OCI-LY1 (cell line): ENCODE measurements at regions not wholly inside any gene's neighbourhood (a gene's known extent, or its start where the extent isn't known, plus 50 kb on each side); places are given as distances from the start of the nearest gene placed in this dataset.

Experiments used
- H2AFZ ChIP-seq: fragments of 200-600 bp; sonication (generic), shearing (Covaris generic); 2 replicates; pipeline ENCODE4 v1.6.0; 2014; ENCODE audit warnings: antibody characterized with exemption, mild to moderate bottlenecking, low read length
- H3F3A ChIP-seq: fragments of 200-600 bp; sonication (generic), shearing (Covaris generic); 2 replicates; pipeline ENCODE4 v1.6.0; 2014; ENCODE audit warnings: mild to moderate bottlenecking, antibody characterized with exemption, low read length, moderate library complexity; ENCODE audit not compliant: insufficient read depth
- H3K27ac ChIP-seq: fragments of 200-600 bp; sonication (generic); 2 replicates; pipeline ENCODE4 v1.5.1; 2014; ENCODE audit warnings: low read length, mixed run types, mild to moderate bottlenecking, low read depth; ENCODE audit not compliant: poor library complexity, severe bottlenecking
- H3K27me3 ChIP-seq: fragments of 200-600 bp; sonication (generic); 2 replicates; pipeline ENCODE4 v1.6.0; 2014; ENCODE audit warnings: antibody characterized with exemption, mild to moderate bottlenecking, low read length, moderate library complexity; ENCODE audit not compliant: insufficient read depth
- H3K36me3 ChIP-seq: fragments of 200-600 bp; sonication (generic); 2 replicates; pipeline ENCODE4 v1.6.1; 2014; ENCODE audit warnings: mild to moderate bottlenecking, antibody characterized with exemption, low read length, moderate library complexity, mixed read lengths; ENCODE audit not compliant: insufficient read depth
- H3K4me1 ChIP-seq: fragments of 200-600 bp; sonication (generic); 2 replicates; pipeline ENCODE4 v1.5.1; 2014; ENCODE audit warnings: mild to moderate bottlenecking, low read length, moderate library complexity; ENCODE audit not compliant: insufficient read depth, severe bottlenecking
- H3K4me2 ChIP-seq: fragments of 200-600 bp; sonication (generic), shearing (Covaris generic); 2 replicates; pipeline ENCODE4 v1.6.1; 2014; ENCODE audit warnings: low read length
- H3K4me3 ChIP-seq: fragments of 200-600 bp; sonication (generic); 2 replicates; pipeline ENCODE4 v1.5.1; 2014; ENCODE audit warnings: low read length, low read depth, mild to moderate bottlenecking, mixed read lengths; ENCODE audit not compliant: poor library complexity, severe bottlenecking
- H3K79me2 ChIP-seq: fragments of 200-600 bp; shearing (Covaris generic); 2 replicates; pipeline ENCODE4 v1.6.1; 2016; ENCODE audit warnings: mixed run types, low read length, mixed read lengths; ENCODE audit not compliant: insufficient read depth
- H3K9ac ChIP-seq: fragments of 200-600 bp; sonication (generic), shearing (Covaris generic); 2 replicates; pipeline ENCODE4 v1.6.1; 2014; ENCODE audit warnings: mild to moderate bottlenecking, low read length, mixed read lengths
- H3K9me2 ChIP-seq: fragments of 200-600 bp; sonication (generic), shearing (Covaris generic); 2 replicates; pipeline ENCODE4 v1.6.1; 2014; ENCODE audit warnings: low read depth, mild to moderate bottlenecking, low read length, mixed read lengths
- H3K9me3 ChIP-seq: fragments of 200-600 bp; shearing (Covaris generic); 2 replicates; pipeline ENCODE4 v1.6.1; 2014; ENCODE audit warnings: low read length, mixed read lengths
- H4K20me1 ChIP-seq: fragments of 200-600 bp; sonication (generic), shearing (Covaris generic); 2 replicates; pipeline ENCODE4 v1.6.0; 2016; ENCODE audit warnings: mild to moderate bottlenecking, low read length; ENCODE audit not compliant: insufficient read depth
- EZH2 ChIP-seq: fragments of 200-600 bp; sonication (generic), shearing (Covaris generic); IDR thresholded peaks from 2 replicates; pipeline ENCODE4 v1.8.0; 2017; ENCODE audit warnings: borderline replicate concordance, mixed run types, mild to moderate bottlenecking, antibody characterized with exemption, low read length, moderate library complexity, mixed read lengths
- TF ChIP-seq, protein P1 (sequence below): fragments of 200-600 bp; sonication (generic), shearing (Covaris generic); IDR thresholded peaks from 2 replicates; pipeline ENCODE4 v1.5.1; 2017; ENCODE audit warnings: mild to moderate bottlenecking, antibody characterized with exemption, low read length, moderate library complexity, mixed read lengths

DNA sequence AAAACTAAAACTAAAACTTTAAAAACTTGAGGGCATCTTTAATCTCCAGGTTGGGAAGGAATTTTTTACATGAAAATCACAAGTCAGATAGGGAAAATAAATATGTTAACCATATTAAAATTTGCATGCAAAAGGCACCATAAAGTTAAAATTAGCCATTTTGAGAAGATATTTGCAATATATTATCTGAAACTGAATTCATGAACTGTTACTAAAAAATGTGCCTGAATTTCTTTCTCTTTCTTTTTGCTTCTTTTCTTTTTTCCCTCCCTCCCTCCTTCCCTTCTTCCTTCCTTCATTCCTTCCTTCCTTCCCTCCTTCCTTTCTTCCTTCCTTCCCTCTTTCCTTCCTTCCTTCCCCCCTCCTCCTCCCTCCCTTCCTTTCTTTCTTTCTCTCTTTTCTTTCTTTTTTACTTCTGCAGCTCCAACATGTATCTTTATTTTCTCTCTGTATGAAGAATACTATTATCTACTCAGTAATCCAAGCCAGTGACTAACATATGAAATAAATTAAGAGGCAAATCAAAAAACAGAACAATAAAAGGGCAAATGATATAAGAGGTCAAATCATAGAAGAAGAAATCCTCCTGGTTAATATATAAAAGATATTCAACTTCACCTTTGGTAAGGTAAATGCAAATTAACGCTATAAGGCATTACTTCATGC lies 146.0 kb downstream of the BRMS1L start:
- Histone ChIP-seq H3K9ac (no peak overlapping the region), H3K79me2 (no peaks in the 10 kb centered on the region), H3K27ac (no peak overlapping the region), H3K36me3 (no peaks in the 10 kb centered on the region), H3K9me2 (no peaks in the 10 kb centered on the region), H3K9me3 (no peaks in the 10 kb centered on the region), H3K4me2 (no peak overlapping the region), H4K20me1 (no peaks in the 10 kb centered on the region), H3F3A (no peaks in the 10 kb centered on the region), H2AFZ (no peak overlapping the region), H3K4me1 (no peaks in the 10 kb centered on the region), H3K4me3 (no peak overlapping the region), H3K27me3 (no peaks in the 10 kb centered on the region)
- no peak for TF ChIP-seq EZH2
- TF ChIP-seq, protein P1, sequence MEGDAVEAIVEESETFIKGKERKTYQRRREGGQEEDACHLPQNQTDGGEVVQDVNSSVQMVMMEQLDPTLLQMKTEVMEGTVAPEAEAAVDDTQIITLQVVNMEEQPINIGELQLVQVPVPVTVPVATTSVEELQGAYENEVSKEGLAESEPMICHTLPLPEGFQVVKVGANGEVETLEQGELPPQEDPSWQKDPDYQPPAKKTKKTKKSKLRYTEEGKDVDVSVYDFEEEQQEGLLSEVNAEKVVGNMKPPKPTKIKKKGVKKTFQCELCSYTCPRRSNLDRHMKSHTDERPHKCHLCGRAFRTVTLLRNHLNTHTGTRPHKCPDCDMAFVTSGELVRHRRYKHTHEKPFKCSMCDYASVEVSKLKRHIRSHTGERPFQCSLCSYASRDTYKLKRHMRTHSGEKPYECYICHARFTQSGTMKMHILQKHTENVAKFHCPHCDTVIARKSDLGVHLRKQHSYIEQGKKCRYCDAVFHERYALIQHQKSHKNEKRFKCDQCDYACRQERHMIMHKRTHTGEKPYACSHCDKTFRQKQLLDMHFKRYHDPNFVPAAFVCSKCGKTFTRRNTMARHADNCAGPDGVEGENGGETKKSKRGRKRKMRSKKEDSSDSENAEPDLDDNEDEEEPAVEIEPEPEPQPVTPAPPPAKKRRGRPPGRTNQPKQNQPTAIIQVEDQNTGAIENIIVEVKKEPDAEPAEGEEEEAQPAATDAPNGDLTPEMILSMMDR: no peak

- Histone ChIP-seq H4K20me1 (no peaks in the 10 kb centered on the region), H3K9me3 (no peaks in the 10 kb centered on the region), H3K4me3 (no peak overlapping the region), H3K79me2 (no peaks in the 10 kb centered on the region), H3K27ac (no peak overlapping the region), H3K27me3 (no peaks in the 10 kb centered on the region), H3K4me2 (no peak overlapping the region), H3K36me3 (no peaks in the 10 kb centered on the region), H3K9ac (no peak overlapping the region), H3K9me2 (no peaks in the 10 kb centered on the region), H3F3A (no peaks in the 10 kb centered on the region), H2AFZ (no peak overlapping the region), H3K4me1 (no peaks in the 10 kb centered on the region)
- TF ChIP-seq, protein P1: no peak
- TF ChIP-seq EZH2: no peak
Measured at GRCh38 chr14:35969310-35969709, 143.2 kb downstream of the BRMS1L start.

DNA sequence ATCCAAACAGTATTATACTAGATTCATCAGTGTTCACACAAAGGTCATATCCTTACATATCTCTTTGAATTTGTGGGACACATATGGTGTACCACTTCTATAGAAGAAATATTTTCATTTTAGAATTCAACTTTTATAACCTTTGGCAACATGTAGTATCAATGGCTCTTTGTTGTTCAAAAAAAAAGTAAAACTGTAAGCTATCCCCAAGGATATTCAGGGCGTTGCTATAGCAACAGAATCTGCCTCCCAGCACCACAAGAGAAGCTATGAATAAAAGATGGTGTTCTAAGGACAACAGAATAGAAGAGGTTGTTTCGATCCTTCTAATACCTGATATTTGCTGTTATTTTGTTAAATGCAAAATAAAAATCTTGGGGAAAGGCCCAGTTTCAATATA lies 139.3 kb downstream of the BRMS1L start:
- Histone ChIP-seq H3K9me2 (no peaks in the 10 kb centered on the region), H4K20me1 (no peaks in the 10 kb centered on the region), H3K9ac (no peak overlapping the region), H3K27me3 (no peaks in the 10 kb centered on the region), H3F3A (no peaks in the 10 kb centered on the region), H3K4me3 (no peak overlapping the region), H2AFZ (no peak overlapping the region), H3K79me2 (no peaks in the 10 kb centered on the region), H3K9me3 (no peaks in the 10 kb centered on the region), H3K36me3 (no peaks in the 10 kb centered on the region), H3K4me1 (no peaks in the 10 kb centered on the region), H3K27ac (no peak overlapping the region), H3K4me2 (no peak overlapping the region)
- TF ChIP-seq, protein P1: no peak
- TF ChIP-seq EZH2: no peak
